Vagina (tissue), 2 donors: ENCODE measurements at regions not wholly inside any gene's neighbourhood (a gene's known extent, or its start where the extent isn't known, plus 50 kb on each side); places are given as distances from the start of the nearest gene placed in this dataset.

Source experiments
- POLR2AphosphoS5 ChIP-seq, 2 donors: sonication (generic); formaldehyde crosslinking; IDR thresholded peaks; one replicate each; pipeline ENCODE4 v1.9.0; 2017; ENCODE audit warnings: antibody characterized with exemption in 2 of 2, mild to moderate bottlenecking in 2 of 2, low read depth in 1 of 2; ENCODE audit not compliant: insufficient read depth in 1 of 2
- TF ChIP-seq, protein P1 (sequence below), 3 experiments: fragments of 450-650 bp in 2 of 3; fragments of 200-600 bp in 1 of 3; sonication (generic) in 1 of 3; IDR thresholded peaks; one replicate each; pipeline ENCODE4 v1.5.1; 2017 to 2019; ENCODE audit warnings: antibody characterized with exemption in 3 of 3, mild to moderate bottlenecking in 2 of 3, moderate library complexity in 2 of 3

GRCh38 chr4:123564758-123565346, 168.3 kb downstream of the SPRY1 start:
- TF ChIP-seq, protein P1, sequence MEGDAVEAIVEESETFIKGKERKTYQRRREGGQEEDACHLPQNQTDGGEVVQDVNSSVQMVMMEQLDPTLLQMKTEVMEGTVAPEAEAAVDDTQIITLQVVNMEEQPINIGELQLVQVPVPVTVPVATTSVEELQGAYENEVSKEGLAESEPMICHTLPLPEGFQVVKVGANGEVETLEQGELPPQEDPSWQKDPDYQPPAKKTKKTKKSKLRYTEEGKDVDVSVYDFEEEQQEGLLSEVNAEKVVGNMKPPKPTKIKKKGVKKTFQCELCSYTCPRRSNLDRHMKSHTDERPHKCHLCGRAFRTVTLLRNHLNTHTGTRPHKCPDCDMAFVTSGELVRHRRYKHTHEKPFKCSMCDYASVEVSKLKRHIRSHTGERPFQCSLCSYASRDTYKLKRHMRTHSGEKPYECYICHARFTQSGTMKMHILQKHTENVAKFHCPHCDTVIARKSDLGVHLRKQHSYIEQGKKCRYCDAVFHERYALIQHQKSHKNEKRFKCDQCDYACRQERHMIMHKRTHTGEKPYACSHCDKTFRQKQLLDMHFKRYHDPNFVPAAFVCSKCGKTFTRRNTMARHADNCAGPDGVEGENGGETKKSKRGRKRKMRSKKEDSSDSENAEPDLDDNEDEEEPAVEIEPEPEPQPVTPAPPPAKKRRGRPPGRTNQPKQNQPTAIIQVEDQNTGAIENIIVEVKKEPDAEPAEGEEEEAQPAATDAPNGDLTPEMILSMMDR (IDR thresholded peaks at IDR 0.05): peak in 2 of 3 experiments; percentile 40 to 57
- no peak for TF ChIP-seq POLR2AphosphoS5 (IDR thresholded peaks at IDR 0.05; ENCODE audit: insufficient read depth in 1 of 2, low read depth in 1 of 2)
